Femur (tissue), 1 donor: ENCODE measurements at regions not wholly inside any gene's neighbourhood (a gene's known extent, or its start where the extent isn't known, plus 50 kb on each side); places are given as distances from the start of the nearest gene placed in this dataset.

Source experiments
- DNase-seq: peaks from one replicate; pipeline ENCODE4 v3.0.0-alpha.2; 2017

GRCh38 chr12:42648061-42648460 lies 58.5 kb upstream of the PRICKLE1 start:
- DNase-seq: no peak

GRCh38 chr12:42643881-42644579 lies 54.5 kb upstream of the PRICKLE1 start:
- no peak for DNase-seq

GRCh38 chr12:42641221-42641885 lies 51.8 kb upstream of the PRICKLE1 start:
- no peak for DNase-seq

- DNase-seq: no peak
Observed at GRCh38 chr12:42640391-42640790, 50.8 kb upstream of the PRICKLE1 start.

- DNase-seq: no peak
Observed at GRCh38 chr12:42639556-42639955, 50.0 kb upstream of the PRICKLE1 start.
